Left colon (tissue), 2 donors: ENCODE measurements at regions not wholly inside any gene's neighbourhood (a gene's known extent, or its start where the extent isn't known, plus 50 kb on each side); places are given as distances from the start of the nearest gene placed in this dataset.
"Not testable (repeated sequence)": the region's sequence is repeated elsewhere in the genome, so short reads cannot be mapped to it uniquely, and the experiment has no call there.

Experiments
- ATAC-seq: fragments of 200-7000 bp; cut with Tn5 transposase; one replicate; pipeline ENCODE4 v1.9.1; 2020; ENCODE audit warnings: mild to moderate bottlenecking, moderate library complexity
- DNase-seq, 2 donors: peaks; one replicate each; pipeline ENCODE4 v3.0.0-alpha.2; 2020
- intact Hi-C, 2 donors: fragments of 100-400 bp; cut with DNase I in 1 of 2; cut with micrococcal nuclease in 1 of 2; formaldehyde crosslinking; loops; one replicate each; pipeline versions ENCODE4 v1.11.2 to v1.14.0; 2022; cut with DNase I, micrococcal nuclease
- donor health status: DM: no; HTN: no; CAD: no.
- donor health status: DM: yes; HTN: yes; CAD: no.

DNA sequence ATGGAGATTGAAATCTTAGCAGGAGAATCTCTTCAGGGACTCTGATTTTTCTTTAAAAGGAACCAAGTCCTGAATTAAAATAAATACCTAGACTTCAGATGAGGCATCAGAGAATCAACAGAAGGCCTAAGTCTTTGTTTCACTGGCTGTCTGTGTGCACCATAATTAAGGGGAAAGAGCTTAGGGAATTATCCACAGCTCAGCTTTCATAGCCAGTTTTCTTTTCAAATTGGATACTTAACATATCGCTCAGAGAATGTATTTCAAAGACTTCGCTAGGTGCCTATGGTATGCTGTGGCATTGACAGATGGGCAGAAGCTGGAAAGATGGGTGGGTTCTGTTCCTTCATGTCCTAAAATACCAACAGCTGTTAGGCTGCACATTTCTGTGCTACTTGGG lies 325.8 kb downstream of the TMEM38B start:
- no peak for DNase-seq
- ATAC-seq, result no peak
- intact Hi-C loops, result no loop called here

DNA sequence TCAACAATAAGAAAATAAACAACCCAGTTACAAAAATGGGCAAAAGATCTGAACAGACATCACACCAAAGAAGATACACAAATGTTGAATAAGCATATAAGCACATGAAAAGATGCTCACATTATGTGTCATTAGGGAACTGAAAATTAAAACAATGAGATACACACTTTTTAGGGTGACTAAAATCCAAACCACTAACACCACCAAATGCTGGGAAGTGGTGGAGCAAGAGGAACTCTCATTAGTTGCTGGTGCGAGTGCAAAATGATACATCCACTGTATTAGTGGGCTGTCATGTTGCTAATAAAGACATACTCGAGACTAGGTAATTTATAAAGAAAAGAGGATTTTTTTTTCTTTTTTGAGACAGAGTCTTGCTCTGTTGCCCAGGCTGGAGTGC lies 329.1 kb downstream of the TMEM38B start:
- DNase-seq, result no peak
- ATAC-seq, result no peak
- intact Hi-C loops, result no loop called here

DNA sequence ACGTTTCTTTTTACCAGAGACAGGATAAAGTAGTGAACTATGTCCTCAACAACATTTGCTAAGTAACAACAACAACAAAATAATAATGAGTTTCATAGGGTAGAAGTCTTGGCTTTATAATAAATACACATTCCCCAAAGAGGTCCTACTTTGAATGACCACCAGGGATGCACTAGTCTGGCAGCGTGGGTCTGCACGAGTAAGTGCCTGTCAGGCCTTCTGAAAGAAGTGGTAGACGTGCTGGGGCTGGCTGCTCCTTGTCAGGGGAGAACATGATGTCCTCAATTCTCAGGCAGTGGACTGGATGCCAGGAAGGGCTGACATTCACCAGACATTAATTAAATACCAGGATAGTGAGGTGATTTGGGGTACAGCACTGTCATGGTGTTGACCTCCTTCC lies 331.1 kb downstream of the TMEM38B start:
- intact Hi-C loops, result no loop called here
- no peak for ATAC-seq
- DNase-seq, result no peak

DNA sequence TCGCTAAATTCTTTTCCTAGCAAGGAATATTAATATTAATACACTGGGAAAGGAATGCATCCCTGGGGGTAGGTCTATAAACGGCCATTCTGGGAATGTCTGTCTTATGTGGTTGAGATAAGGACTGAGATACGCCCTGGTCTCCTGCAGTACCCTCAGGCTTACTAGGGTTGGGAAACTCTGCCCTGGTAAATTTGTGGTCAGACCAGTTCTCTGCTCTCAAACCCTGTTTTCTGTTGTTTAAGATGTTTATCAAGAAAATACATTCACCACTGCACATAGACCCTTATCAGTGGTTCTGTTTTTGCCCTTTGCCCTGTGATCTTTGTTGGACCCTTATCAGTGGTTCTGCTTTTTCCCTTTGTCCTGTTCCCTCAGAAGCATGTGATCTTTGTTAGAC lies 335.8 kb downstream of the TMEM38B start:
- DNase-seq, ATAC-seq, intact Hi-C loops: not testable (repeated sequence)

DNA sequence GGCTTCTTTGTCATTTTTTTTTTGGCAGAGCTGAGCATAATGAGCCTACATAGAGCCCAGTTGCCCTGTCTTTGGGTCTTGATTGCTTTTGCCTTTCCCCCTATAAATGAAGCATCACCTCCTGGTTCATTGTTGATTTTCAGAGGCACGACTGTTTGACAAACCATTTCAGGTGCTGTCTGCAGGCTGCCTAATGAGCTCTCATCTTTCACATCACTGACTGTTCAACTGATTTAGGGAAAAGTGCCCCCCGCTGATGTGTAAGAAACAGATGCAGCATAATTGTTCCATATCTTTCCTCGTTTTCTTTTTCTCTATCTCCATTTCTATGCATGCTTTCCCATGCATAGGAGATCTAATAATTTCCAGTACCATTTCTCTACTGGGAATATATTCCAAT lies 338.6 kb downstream of the TMEM38B start:
- intact Hi-C loops, result no loop called here
- DNase-seq (no peak), ATAC-seq (no peak)

DNA sequence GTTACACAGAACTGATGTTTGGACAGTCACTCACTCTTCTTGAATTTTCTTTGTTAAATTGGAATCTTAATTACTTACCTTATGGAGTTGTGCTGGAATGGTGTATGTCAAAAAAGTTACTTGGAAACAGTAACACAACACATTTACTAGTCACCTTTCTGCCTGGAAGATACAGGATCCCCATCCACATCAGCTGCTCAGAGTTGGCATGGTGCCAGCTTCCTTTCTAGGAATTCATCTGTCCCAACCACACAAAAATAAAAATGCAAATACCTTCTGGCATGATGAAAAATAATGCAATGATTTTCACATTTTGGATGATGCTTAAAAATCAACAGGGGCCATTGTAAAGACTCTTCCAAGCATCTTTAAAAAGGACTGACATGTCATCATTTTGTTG lies 341.5 kb downstream of the TMEM38B start:
- DNase-seq (no peak), ATAC-seq (no peak)
- intact Hi-C loops, result no loop called here

DNA sequence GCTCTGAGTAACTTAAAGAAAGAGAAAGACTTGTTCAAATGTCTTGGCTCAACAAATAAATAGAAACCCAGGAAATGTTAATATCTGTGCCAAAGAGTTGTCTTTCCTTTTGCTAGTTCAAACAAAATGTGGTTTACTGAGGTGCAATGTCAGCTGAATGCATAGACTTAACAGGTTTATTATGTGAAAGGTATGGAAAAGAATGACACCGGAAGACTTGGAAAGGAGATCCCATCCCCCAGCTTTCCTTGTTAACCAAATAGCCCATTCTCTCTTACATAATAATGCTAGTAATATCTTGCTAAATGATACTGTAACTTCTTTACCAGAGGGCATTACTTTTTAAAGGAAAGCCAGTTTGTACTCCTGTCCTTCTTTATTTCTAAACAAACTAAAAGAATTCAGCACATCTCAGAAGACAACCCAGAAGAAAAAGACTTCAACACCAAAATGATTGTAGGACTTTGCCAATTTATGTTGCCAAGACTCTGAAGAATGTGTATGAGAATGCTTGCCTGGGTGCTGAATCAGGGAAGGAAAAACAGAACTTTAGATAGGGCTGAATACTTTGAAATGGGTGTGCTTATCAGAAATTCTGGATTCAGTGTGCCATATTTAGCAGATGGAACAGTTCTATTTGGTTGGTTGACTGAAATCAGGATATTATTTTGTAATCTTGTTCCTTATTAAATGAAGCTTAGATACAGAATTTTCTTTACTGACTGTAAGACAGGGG lies 344.1 kb downstream of the TMEM38B start:
- DNase-seq (no peak), ATAC-seq (no peak)
- intact Hi-C loops, result no loop called here

DNA sequence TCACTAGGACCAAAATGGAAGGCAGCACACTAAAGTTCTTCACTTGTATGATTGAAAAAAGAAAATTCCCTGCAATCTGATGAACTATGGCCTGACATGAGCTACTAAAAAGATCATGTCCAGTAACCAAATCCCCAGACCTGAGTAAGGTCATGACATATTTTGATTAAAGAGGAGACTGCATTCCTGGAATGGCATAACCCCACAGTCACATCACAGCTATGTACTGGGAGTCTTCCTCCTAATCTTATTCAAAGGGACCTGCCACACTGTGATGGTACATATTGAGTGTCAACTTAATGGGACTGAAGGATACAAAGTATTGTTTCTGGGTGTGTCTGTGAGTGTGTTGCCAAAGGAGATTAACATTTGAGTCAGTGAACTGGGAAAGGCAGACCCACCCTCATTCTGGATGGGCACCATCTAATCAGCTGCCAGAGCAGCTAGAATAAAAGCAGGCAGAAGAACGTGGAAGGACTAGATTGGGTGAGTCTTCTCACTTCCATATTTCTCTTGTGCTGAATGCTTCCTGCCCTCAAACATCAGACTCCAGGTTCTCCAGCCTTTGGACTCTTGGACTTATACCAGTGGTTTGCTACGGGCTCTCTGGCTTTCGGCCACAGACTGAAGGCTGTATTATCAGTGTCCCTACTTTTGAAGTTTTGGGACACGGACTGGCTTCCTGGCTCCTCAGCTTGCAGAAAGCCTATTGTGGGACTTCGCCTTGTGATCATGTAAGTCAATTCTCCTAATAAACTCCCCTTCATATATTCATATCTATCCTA lies 345.0 kb downstream of the TMEM38B start:
- ATAC-seq, result no peak
- intact Hi-C loops, result no loop called here
- DNase-seq, result no peak

DNA sequence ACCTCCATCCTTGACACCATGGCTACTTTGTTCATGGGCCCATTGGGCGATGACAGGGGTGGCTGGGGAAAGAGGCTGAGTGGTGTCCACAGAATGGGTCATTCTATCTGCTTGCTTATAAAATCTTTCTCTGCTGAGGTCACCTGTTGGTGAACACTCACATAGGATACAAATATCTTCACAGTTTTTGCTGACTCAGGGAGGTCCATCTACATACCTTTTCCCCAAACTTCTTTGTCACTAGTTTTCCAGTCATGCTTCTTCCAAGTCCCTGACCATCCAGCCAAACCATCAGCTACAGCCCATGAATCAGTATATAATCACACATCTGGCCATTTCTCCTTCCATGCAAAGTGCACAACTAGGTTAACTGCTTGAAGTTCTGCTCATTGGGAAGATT lies 347.6 kb downstream of the TMEM38B start:
- DNase-seq, intact Hi-C loops, ATAC-seq: not testable (repeated sequence)

DNA sequence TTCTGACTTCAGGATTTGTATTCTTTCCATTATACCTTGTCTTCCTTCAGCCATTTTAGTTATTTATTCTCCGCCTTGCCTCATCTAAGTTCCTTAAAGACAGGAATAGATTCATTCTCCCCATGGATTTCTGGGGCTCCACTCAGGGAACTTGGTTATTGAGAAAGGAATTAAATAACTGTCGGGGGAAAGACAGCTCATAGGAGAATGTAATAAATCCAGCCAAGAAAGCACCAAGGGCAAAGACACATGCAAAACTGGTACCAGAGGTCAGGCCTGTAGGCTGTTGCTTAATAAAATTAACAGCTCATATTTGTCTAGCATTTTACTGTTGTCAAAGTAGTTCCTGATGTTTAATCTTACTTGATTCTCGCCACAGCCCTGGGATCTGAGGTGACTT lies 357.2 kb downstream of the TMEM38B start:
- intact Hi-C loops, result no loop called here
- ATAC-seq, result no peak
- no peak for DNase-seq

DNA sequence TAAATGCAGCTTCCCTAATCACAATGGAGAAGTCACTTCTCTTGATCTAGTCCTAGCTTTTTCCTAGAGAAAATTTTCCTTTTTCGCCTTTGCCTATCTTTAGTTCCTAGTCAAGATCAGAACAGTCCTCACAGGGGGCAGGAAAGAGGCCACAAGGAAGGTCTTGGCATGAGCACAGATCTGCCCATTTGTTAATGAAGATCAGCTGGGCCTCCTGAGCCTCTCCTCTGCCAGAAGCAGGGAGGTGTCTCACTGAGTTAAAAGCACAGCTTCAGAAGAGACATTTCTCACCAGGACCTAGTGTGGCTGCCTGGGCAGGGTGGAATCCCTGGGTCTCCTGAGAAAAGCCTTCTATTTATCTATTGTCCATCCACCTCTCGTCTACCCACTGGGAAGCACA lies 357.8 kb downstream of the TMEM38B start:
- DNase-seq, result no peak
- intact Hi-C loops, result no loop called here
- no peak for ATAC-seq

DNA sequence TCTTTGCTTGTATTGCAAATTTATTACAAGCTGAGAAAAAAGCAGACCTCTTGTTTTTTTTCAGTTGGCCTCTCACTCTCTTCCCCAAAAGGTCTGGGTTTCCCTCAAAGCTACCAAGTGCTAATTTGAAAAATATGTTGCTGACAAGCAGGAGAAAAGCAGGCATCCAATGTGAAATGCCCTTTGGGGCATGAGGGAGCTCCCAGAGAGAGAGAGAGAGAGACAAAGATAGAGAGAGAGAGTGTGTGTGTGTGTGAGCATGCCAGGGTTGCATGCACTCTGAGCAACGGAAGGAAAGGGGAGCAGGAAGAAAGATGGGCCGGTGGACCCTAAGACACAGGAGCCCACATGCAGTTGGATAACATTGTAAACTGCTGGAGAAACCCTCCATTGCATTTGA lies 358.4 kb downstream of the TMEM38B start:
- intact Hi-C loops, result no loop called here
- ATAC-seq, result no peak
- no peak for DNase-seq

DNA sequence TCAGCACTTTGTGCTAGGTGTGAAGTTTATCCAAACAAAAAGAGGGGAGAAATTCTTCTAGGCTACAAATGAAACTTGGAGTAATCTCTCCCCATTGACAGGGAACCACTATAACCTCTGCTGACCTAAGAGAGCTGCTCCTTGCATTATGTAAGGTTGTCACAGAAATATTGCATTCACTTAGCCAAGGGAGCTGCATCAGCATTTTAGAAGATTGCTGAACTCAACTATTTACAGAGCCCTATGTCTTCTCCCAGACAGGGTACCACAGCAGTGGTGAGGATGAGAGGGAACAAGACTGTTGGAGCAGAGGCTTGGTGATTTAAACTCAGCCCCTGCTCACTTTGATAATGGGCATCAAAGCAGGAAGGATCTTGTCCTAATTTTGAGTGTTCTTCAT lies 362.0 kb downstream of the TMEM38B start:
- ATAC-seq, result no peak
- intact Hi-C loops, result no loop called here
- DNase-seq, result no peak

DNA sequence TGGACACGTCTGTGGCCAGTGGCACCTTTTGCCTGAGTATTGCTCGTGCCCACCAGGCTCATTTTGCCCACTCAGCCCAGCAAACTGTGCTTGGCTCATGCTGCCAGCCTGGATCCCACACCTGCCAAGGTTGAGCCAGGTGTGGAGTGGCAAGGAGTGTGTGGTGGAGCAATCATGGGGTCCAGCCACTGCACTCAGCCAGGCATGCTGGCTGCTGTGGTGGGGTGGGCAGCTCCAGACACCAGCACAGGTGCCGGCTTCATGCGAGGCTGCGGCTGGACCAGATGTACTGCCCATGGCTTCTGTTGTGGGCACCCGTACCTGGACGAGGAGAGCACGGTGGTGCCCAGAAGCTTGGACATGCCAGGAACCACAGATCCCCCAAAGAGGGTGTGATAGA lies 364.1 kb downstream of the TMEM38B start:
- intact Hi-C loops, result no loop called here
- DNase-seq (no peak), ATAC-seq (no peak)

DNA sequence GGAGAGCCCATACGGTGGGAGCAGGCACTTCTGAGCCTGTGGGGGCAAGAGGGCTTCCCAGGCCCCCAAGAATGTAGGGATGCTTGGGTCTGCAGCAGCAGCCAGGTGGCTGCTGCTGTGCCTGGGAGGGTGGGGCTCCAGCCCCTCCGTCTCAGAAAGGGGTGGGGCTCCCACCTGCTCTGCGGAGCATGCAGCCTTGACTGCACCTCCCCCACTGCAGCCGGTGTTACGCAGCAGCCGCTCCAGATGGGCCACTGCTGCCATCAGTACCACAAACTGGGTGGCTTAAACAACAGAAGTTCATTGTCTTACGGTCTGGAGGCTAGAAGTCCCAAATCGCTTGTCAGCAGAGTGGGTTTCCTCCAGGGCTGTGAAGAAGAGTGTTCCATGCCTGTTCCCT lies 365.5 kb downstream of the TMEM38B start:
- DNase-seq, result no peak
- ATAC-seq, result no peak
- intact Hi-C loops, result no loop called here

DNA sequence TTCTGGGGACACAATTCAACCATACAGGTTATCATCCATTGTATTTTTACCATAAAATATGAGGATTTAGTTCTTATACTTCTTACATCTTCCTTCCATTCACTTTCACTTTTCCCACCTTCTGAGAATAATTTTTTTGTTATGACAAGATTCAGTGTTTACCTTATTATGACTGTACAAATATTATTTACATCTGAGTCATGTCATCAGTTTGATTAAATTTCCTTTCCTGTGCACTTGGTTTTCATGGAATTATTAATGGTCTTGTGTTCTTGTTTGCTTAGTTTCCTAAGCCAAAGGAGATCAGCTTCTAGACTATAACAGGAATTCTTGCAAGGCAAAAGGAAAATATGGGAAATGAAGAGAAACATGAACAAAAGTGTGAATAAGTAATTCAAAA lies 366.5 kb downstream of the TMEM38B start:
- ATAC-seq, result no peak
- DNase-seq, result no peak
- intact Hi-C loops, result no loop called here

DNA sequence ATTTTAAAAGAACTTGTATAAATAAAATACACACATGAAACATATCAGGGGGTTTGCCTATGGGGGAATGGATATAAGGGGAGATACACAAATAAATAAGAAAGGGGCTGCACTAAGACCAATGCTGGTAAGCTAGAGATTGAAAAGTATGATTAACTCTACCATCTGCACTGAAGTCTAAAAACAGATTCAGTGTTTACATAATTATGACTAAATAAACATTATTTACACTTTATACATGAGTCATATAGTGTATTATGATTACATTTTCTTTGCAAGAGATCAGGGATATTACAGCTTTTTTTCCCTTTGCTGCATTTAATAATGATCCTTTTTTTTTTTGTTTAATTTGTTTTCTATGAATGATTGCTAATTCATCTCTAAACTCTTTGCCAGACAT lies 367.9 kb downstream of the TMEM38B start:
- DNase-seq (no peak), ATAC-seq (no peak)
- intact Hi-C loops, result no loop called here

DNA sequence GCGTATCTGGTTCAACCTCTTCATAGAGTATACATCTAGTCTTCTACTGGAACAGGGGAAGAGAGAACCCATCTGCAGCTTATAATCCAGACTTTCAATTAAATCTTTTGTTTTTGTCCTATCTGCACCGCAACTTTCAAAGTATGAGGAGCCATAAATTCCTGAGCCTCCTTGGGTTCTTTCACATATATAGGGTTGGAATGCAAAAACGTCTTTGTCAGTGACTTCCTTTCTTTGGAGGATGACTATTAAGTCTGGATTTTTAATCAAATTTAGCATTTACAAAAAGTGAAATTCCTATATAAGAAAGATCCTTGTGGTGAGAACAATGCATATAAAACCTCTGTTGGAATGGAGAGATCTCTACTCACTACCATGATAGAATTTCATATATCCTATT lies 370.8 kb downstream of the TMEM38B start:
- intact Hi-C loops, result no loop called here
- no peak for DNase-seq
- no peak for ATAC-seq

DNA sequence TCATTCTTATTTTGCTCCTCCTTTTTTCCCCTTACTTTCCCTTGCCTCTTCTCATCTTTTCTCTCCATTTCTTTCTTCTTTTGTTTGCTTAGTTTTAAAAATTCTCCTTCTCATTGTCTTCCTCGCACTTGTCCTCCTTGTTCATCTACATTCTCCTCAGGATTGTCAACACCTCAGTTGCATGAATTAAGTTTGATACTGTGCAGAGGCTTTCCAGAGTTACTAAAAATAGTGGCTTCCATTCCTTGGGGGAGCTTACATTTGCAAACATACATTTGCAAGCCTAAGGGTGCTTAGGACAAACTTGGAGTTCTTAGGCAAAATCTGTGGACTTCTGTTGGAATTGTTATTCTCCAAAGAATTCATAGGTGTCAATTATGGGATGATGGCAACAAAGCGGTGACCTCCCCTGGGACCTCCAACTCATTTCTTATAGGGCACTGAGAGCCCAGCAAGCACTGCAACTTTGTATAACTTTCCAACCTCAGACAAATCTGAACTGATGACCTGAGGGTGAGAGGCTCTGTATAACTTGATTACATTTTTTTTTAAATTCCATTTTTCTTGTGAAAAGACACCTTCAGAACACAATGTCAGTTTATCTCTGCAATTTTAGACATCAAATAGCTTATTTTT lies 371.4 kb downstream of the TMEM38B start:
- DNase-seq (no peak), ATAC-seq (no peak)
- intact Hi-C loops, result no loop called here

DNA sequence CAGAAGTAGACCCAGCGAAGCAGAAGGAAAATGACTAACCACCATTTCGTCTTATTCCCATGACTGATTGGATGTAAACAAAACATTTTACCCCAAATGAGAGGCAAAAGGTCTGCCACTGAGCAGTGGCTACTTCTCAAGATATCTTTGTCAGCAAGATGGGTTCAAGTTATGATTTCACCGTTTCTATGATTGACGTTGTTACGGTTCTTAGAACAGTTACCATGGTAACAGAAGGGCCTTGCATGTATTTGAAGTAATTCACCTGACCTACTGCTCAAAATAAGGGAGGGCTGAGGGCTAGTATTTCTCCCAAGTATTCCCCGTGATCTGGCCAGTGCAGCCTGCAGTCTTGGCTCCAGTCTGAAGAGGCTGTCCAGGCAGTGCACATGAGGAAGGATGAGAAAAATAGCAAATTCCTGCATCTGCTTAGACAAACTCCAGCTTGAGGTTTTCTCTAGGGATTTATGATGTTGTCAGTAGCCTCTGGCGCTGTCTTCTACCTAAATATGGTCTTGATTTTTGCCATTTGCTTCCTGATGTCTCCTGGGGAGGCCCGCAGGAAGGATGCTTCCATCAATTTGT lies 372.7 kb downstream of the TMEM38B start:
- intact Hi-C loops, result no loop called here
- ATAC-seq (no peak), DNase-seq (no peak)
